BJ (cell line): ENCODE measurements at regions not wholly inside any gene's neighbourhood (a gene's known extent, or its start where the extent isn't known, plus 50 kb on each side); places are given as distances from the start of the nearest gene placed in this dataset.
A peak's percentile ranks its signal among the peaks of the same experiment; 100 is the strongest.
"Not testable (repeated sequence)": the region's sequence is repeated elsewhere in the genome, so short reads cannot be mapped to it uniquely, and the experiment has no call there.

Experiments
- CTCF ChIA-PET: fragments of 350-600 bp; formaldehyde crosslinking; extraction: SDS; loops from one replicate; lab custom pipeline; 2021; ENCODE audit warnings: antibody characterized with exemption, inconsistent platforms; lab: Yijun Ruan, JAX
- POLR2A ChIA-PET: fragments of 300-600 bp; sonication (Branson Sonifier 250); formaldehyde crosslinking; extraction: SDS; loops from one replicate; lab custom pipeline; 2021; ENCODE audit warnings: antibody characterized with exemption; lab: Charles Lee
- DNase-seq: peaks from one replicate; pipeline ENCODE4 v3.0.0-alpha.2; 2011; ENCODE audit warnings: low read depth
- H3K27me3 ChIP-seq: 2 replicates; pipeline ENCODE4 v1.6.0; 2011; ENCODE audit warnings: low read length; ENCODE audit not compliant: control insufficient read depth, insufficient read depth
- H3K36me3 ChIP-seq: 2 replicates; pipeline ENCODE4 v1.5.1; 2011; ENCODE audit warnings: low read length; ENCODE audit not compliant: control insufficient read depth, insufficient read depth
- H3K4me3 ChIP-seq: 2 replicates; pipeline ENCODE4 v1.5.1; 2011; ENCODE audit warnings: low read depth, mild to moderate bottlenecking, control low read depth, low read length
- CTCF ChIP-seq: IDR thresholded peaks from 2 replicates; pipeline ENCODE4 v1.5.1; 2011; ENCODE audit warnings: low read depth, mild to moderate bottlenecking, control low read depth, inconsistent platforms, low read length, moderate library complexity; ENCODE audit not compliant: insufficient read depth

- Histone ChIP-seq H3K36me3 (no peaks in the 10 kb centered on the region), H3K27me3 (peaks cover 5% of the 10 kb centered on the region), H3K4me3 (no peak overlapping the region)
- no peak for TF ChIP-seq CTCF
- no peak for DNase-seq
- POLR2A ChIA-PET = no interaction called here
- CTCF ChIA-PET = no interaction called here
Measured at GRCh38 chr6:40841721-40842120, 197.3 kb downstream of the UNC5CL start.

- POLR2A ChIA-PET = interaction anchor here (0.7 kb wide), 1 partner anchor 126 kb away, joined by 9 read pairs; no protein-coding TSS in a partner anchor
- no peak for DNase-seq
- Histone ChIP-seq H3K36me3 (no peaks in the 10 kb centered on the region), H3K27me3 (peaks cover 3% of the 10 kb centered on the region; the same call in 1 of the 2 replicates), H3K4me3 (no peak overlapping the region)
- CTCF ChIA-PET = interaction anchor here (1.4 kb wide), 1 partner anchor 10 kb away, joined by 5 read pairs; no protein-coding TSS in a partner anchor
- TF ChIP-seq CTCF = no peak
Measured at GRCh38 chr6:40832691-40833090, 206.3 kb downstream of the UNC5CL start.

GRCh38 chr6:40831381-40831780 lies 207.6 kb downstream of the UNC5CL start:
- POLR2A ChIA-PET = no interaction called here
- DNase-seq = no peak
- H3K36me3 ChIP-seq = no peaks in the 10 kb centered on the region
- peaks cover 3% of the 10 kb centered on the region for H3K27me3 ChIP-seq
- CTCF ChIA-PET = interaction anchor here (0.6 kb wide), 1 partner anchor 9 kb away, joined by 3 read pairs; no protein-coding TSS in a partner anchor
- H3K4me3 ChIP-seq = no peak overlapping the region
- TF ChIP-seq CTCF = no peak

GRCh38 chr6:40825102-40825501 lies 213.9 kb downstream of the UNC5CL start:
- Histone ChIP-seq H3K4me3 (no peak overlapping the region), H3K36me3 (no peaks in the 10 kb centered on the region), H3K27me3 (peaks cover 2% of the 10 kb centered on the region; the same call in 1 of the 2 replicates)
- POLR2A ChIA-PET = no interaction called here
- no peak for DNase-seq
- TF ChIP-seq CTCF = no peak
- CTCF ChIA-PET = no interaction called here

- DNase-seq, H3K27me3 ChIP-seq, H3K36me3 ChIP-seq, POLR2A ChIA-PET, H3K4me3 ChIP-seq: not testable (repeated sequence)
- CTCF ChIA-PET = interaction anchor here (0.8 kb wide), 1 partner anchor 204 kb away, joined by 3 read pairs; no protein-coding TSS in a partner anchor
- peak; percentile 70 for TF ChIP-seq CTCF
Measured at GRCh38 chr6:40823917-40824891, 214.8 kb downstream of the UNC5CL start.
